GM12878 (cell line): ENCODE measurements at regions not wholly inside any gene's neighbourhood (a gene's known extent, or its start where the extent isn't known, plus 50 kb on each side); places are given as distances from the start of the nearest gene placed in this dataset.

Source experiments
- CHD2 ChIP-seq: IDR thresholded peaks from 2 replicates; pipeline ENCODE4 v1.6.1; 2011; ENCODE audit warnings: low read depth, low read length, improper control_type of control experiment, borderline replicate concordance
- CTCF ChIP-seq, 3 experiments: IDR thresholded peaks in 2 of 3; conservative IDR thresholded peaks in 1 of 3; 2 replicates each; pipeline ENCODE4 v1.5.1; 2011; ENCODE audit warnings: low read depth in 3 of 3, low read length in 3 of 3, mild to moderate bottlenecking in 3 of 3, control low read depth in 2 of 3, moderate library complexity in 2 of 3, inconsistent platforms in 1 of 3, mixed read lengths in 1 of 3; ENCODE audit not compliant: control insufficient read depth in 2 of 3, insufficient read depth in 1 of 3; ENCODE audit errors: extremely low read depth in 1 of 3
- EP300 ChIP-seq, 2 experiments: fragments of 150-350 bp in 1 of 2; IDR thresholded peaks; 2 replicates each; pipeline ENCODE4 v1.6.1; 2011 to 2012; ENCODE audit warnings: low read depth in 2 of 2, low read length in 2 of 2, borderline replicate concordance in 1 of 2, improper control_type of control experiment in 1 of 2, inconsistent platforms in 1 of 2; ENCODE audit not compliant: control insufficient read depth in 1 of 2
- JUNB ChIP-seq: IDR thresholded peaks from 2 replicates; pipeline ENCODE4 v1.6.1; 2016; ENCODE audit warnings: antibody characterized with exemption, mild to moderate bottlenecking
- JUND ChIP-seq: IDR thresholded peaks from 2 replicates; pipeline ENCODE4 v1.6.1; 2012; ENCODE audit warnings: low read depth, mild to moderate bottlenecking, low read length, improper control_type of control experiment, moderate library complexity
- RAD51 ChIP-seq: fragments of 450-650 bp; IDR thresholded peaks from 2 replicates; pipeline ENCODE4 v1.6.1; 2016; ENCODE audit warnings: moderate library complexity, mild to moderate bottlenecking, inconsistent platforms
- YY1 ChIP-seq: IDR thresholded peaks from 2 replicates; pipeline ENCODE4 v1.6.1; 2011; ENCODE audit warnings: low read depth, mild to moderate bottlenecking, low read length
- TF ChIP-seq, protein P1 (sequence below): IDR thresholded peaks from 2 replicates; pipeline ENCODE4 v1.6.1; 2012; ENCODE audit warnings: low read depth, low read length, improper control_type of control experiment
- TF ChIP-seq, protein P2 (sequence below): fragments of 450-650 bp; formaldehyde crosslinking; IDR thresholded peaks from 2 replicates; pipeline ENCODE4 v1.5.0; 2022; ENCODE audit warnings: mild to moderate bottlenecking, missing genetic modification characterization

- TF ChIP-seq CTCF (IDR thresholded peaks at IDR 0.05 in 2 of 3, conservative IDR thresholded peaks at IDR 0.05 in 1 of 3; ENCODE audit: control insufficient read depth in 2 of 3, extremely low read depth in 1 of 3, insufficient read depth in 1 of 3, low read depth in 3 of 3, low read length in 3 of 3) (no peak), JUND (no peak), EP300 (IDR thresholded peaks at IDR 0.05; ENCODE audit: borderline replicate concordance in 1 of 2, control insufficient read depth in 1 of 2, low read depth in 2 of 2, low read length in 2 of 2) (no peak), CHD2 (no peak), JUNB (no peak), RAD51 (no peak), YY1 (no peak)
- TF ChIP-seq, protein P1, sequence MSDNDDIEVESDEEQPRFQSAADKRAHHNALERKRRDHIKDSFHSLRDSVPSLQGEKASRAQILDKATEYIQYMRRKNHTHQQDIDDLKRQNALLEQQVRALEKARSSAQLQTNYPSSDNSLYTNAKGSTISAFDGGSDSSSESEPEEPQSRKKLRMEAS, result no peak
- TF ChIP-seq, protein P2, sequence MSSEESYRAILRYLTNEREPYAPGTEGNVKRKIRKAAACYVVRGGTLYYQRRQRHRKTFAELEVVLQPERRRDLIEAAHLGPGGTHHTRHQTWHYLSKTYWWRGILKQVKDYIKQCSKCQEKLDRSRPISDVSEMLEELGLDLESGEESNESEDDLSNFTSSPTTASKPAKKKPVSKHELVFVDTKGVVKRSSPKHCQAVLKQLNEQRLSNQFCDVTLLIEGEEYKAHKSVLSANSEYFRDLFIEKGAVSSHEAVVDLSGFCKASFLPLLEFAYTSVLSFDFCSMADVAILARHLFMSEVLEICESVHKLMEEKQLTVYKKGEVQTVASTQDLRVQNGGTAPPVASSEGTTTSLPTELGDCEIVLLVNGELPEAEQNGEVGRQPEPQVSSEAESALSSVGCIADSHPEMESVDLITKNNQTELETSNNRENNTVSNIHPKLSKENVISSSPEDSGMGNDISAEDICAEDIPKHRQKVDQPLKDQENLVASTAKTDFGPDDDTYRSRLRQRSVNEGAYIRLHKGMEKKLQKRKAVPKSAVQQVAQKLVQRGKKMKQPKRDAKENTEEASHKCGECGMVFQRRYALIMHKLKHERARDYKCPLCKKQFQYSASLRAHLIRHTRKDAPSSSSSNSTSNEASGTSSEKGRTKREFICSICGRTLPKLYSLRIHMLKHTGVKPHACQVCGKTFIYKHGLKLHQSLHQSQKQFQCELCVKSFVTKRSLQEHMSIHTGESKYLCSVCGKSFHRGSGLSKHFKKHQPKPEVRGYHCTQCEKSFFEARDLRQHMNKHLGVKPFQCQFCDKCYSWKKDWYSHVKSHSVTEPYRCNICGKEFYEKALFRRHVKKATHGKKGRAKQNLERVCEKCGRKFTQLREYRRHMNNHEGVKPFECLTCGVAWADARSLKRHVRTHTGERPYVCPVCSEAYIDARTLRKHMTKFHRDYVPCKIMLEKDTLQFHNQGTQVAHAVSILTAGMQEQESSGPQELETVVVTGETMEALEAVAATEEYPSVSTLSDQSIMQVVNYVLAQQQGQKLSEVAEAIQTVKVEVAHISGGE (CRISPR knock-in tag), result no peak
Measured at GRCh38 chr5:13632676-13633075, 311.8 kb downstream of the DNAH5 start.
